ENCODE measurements at regions not wholly inside any gene's neighbourhood (a gene's known extent, or its start where the extent isn't known, plus 50 kb on each side); places are given as distances from the start of the nearest gene placed in this dataset.

DNA sequence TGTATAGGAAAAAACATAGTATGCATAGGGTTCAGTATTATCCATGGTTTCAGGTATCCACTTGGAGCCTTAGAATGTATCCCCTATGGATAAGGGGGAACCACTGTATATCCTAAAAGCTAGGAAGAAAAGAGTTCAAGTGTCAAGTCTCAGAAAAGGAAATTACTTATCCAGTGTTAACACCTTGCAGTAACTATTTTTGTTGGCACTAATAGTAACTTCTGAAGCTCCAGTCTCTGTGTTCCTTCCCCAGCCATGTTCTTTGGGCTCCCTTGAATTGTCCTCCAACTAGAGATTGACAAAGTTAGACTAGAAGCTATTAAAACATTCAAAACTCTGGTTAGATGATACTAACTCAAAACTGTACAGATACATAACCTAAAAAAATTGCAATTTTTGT is 370.8 kb downstream of the NFIB start:
- no peak overlapping the region for H3K4me3 ChIP-seq (ENCODE audit: low read depth, low read length)
- TF ChIP-seq, protein P1, sequence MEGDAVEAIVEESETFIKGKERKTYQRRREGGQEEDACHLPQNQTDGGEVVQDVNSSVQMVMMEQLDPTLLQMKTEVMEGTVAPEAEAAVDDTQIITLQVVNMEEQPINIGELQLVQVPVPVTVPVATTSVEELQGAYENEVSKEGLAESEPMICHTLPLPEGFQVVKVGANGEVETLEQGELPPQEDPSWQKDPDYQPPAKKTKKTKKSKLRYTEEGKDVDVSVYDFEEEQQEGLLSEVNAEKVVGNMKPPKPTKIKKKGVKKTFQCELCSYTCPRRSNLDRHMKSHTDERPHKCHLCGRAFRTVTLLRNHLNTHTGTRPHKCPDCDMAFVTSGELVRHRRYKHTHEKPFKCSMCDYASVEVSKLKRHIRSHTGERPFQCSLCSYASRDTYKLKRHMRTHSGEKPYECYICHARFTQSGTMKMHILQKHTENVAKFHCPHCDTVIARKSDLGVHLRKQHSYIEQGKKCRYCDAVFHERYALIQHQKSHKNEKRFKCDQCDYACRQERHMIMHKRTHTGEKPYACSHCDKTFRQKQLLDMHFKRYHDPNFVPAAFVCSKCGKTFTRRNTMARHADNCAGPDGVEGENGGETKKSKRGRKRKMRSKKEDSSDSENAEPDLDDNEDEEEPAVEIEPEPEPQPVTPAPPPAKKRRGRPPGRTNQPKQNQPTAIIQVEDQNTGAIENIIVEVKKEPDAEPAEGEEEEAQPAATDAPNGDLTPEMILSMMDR (IDR thresholded peaks at IDR 0.05; ENCODE audit: borderline replicate concordance, insufficient read depth, low read depth, low read length), result no peak

DNA sequence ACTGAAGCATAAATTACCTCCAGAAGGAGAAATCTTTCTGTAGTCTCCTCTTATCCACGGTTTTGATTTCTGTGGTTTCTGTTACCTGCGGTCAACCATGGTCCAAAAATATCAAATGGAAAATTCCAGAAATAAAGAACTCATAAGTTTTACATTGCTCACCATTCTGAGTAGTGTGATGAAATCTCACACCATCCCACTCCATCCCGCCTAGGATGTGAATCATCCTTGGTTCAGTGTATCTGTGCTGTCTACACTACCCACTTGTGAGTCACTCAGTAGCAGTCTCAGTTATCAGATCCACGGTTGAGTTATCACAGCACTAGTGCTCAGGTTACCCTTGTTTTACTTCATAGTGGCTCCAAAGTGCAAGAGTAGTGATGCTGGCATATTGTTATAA is 371.2 kb downstream of the NFIB start:
- TF ChIP-seq, protein P1 (IDR thresholded peaks at IDR 0.05; ENCODE audit: borderline replicate concordance, insufficient read depth, low read depth, low read length), result no peak
- H3K4me3 ChIP-seq (ENCODE audit: low read depth, low read length), result no peak overlapping the region

DNA sequence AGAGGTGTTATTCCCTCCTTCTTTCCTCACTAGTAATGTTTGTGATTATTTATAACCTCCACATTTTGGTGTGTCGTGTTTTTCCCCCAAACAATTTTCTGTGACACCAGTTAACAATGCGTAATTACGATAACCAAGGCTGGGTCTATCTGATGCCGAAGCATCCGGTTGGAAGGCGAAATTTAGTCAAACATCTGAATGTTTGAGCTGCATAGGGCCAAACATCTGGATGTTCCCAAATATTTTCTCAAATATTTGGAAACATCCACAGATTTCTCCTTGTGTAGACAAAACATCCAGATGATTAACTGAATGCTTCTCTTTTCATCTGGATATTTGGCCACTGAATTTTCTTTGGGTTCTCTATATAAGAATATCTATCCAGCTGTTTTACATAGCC is 371.7 kb downstream of the NFIB start:
- H3K4me3 ChIP-seq (ENCODE audit: low read depth, low read length), result no peak overlapping the region
- TF ChIP-seq, protein P1 (IDR thresholded peaks at IDR 0.05; ENCODE audit: borderline replicate concordance, insufficient read depth, low read depth, low read length), result no peak

DNA sequence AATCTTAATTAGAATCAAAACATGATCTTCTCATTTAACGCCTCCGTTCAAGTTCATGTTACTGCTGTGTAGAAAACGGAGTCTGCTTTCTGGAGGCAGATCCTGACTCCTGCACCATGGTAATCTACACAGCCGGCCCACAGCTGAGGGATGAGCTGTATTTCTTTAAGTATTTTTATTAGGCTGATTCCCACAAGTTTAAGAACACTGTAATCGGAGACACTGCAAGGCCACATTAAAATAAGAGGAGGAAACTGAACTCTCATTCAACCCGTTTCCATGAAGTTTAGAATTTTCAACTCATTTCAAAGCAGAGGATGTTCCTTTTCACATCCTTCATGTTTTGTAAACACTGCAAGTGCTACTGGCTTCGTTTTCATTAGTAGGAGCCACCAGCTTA is 372.2 kb downstream of the NFIB start:
- TF ChIP-seq, protein P1 (IDR thresholded peaks at IDR 0.05; ENCODE audit: borderline replicate concordance, insufficient read depth, low read depth, low read length), result no peak
- H3K4me3 ChIP-seq (ENCODE audit: low read depth, low read length), result no peak overlapping the region

DNA sequence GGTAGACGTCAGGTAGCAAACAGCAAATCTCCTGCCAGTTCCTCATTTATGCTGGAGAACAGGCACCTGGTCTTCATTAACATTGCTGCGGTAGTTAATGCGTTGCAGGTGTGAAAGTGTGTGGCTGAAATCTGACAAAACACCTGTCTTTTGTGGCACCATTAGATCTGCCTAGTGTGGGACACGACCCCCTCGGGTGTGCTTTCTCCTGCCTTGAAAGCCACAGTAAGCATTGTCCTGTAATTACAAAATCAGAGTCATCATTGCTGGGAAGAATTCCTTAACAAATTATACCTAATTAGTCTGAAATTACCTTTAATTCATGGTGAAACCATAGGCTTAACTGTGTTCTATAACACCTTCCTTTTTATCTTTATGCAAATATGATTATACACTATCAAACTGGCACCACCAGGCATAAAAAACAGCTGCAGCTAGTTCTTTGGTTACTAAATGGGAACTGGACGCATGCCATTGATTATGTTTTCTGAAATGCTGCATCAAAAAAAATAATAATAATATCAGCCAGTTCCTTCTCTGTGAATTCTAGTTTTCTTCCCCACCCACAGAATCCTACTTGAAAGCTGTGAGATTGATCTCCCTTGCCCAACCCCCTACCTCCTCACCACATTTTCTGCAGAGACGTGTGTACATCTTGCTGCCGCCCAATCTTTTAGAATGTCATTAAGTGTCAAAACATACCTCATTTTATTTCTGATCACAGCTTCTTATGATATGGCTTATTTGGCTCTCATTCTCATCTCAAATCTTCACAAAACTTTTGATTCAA is 374.0 kb downstream of the NFIB start:
- H3K4me3 ChIP-seq (ENCODE audit: low read depth, low read length), result no peak overlapping the region
- TF ChIP-seq, protein P1 (IDR thresholded peaks at IDR 0.05; ENCODE audit: borderline replicate concordance, insufficient read depth, low read depth, low read length), result no peak

DNA sequence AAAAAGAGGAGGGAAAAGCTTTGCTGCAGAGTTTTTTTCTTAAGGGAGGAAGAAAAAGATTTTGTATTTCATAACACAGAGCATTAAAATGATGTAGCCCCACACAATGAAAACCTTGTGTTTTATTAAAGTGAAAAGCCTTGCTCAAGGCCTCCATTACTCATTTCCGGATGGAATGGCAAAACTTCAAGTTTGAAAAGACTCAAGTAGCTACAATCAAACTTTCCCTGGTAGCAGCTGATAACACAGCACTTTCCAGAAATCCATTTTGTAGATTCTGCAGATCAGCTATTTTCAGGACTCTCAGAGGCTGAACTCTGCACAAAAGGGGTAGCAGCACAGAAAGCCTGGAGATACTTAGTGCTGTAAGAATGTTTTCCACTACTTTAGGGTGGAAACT is 374.8 kb downstream of the NFIB start:
- H3K4me3 ChIP-seq (ENCODE audit: low read depth, low read length), result no peak overlapping the region
- TF ChIP-seq, protein P1 (IDR thresholded peaks at IDR 0.05; ENCODE audit: borderline replicate concordance, insufficient read depth, low read depth, low read length), result no peak

DNA sequence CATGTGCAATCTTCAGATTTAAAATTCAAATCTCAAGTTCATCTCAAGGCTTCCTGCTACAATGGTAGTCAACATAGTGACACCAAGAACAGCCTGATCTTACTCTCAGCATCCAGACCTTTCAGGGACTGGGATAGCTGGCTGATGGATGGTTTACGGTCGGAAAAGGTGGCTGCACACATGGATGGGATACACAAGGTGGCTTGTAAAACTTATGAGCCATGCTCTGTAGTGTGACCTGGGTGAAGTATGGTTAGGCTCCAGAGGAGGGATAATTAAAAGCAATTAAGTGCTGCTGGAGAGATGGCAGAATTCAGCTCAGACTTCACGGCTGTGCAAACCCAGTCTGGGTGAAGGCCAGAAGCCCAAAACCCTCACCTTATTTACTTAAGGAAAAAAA is 379.5 kb downstream of the NFIB start:
- no peak overlapping the region for H3K4me3 ChIP-seq (ENCODE audit: low read depth, low read length)
- TF ChIP-seq, protein P1 (IDR thresholded peaks at IDR 0.05; ENCODE audit: borderline replicate concordance, insufficient read depth, low read depth, low read length), result no peak
